Fibroblast of lung (primary cell): ENCODE measurements at regions not wholly inside any gene's neighbourhood (a gene's known extent, or its start where the extent isn't known, plus 50 kb on each side); places are given as distances from the start of the nearest gene placed in this dataset.
A peak's percentile ranks its signal among the peaks of the same experiment; 100 is the strongest.

Source experiments
- DNase-seq, 2 donors: peaks; one replicate each; pipeline versions ENCODE4 v3.0.0 to v3.0.0-alpha.2; 2010; ENCODE audit warnings: low read depth in 2 of 2
- H2AFZ ChIP-seq: 2 replicates; pipeline ENCODE4 v1.5.1; 2012; ENCODE audit warnings: low read length, control low read depth, inconsistent platforms
- H3K27ac ChIP-seq: 2 replicates; pipeline ENCODE4 v1.5.1; 2011; ENCODE audit warnings: low read length, control low read depth; ENCODE audit not compliant: insufficient read depth
- H3K27me3 ChIP-seq: 2 replicates; pipeline ENCODE4 v1.5.1; 2011; ENCODE audit warnings: mild to moderate bottlenecking, low read length; ENCODE audit not compliant: control insufficient read depth, insufficient read depth
- H3K36me3 ChIP-seq: 2 replicates; pipeline ENCODE4 v1.5.1; 2011; ENCODE audit warnings: low read length; ENCODE audit not compliant: control insufficient read depth, insufficient read depth
- H3K4me1 ChIP-seq: 2 replicates; pipeline ENCODE4 v1.5.1; 2011; ENCODE audit warnings: low read length; ENCODE audit not compliant: control insufficient read depth, insufficient read depth; ENCODE audit errors: extremely low read depth
- H3K4me2 ChIP-seq: 2 replicates; pipeline ENCODE4 v1.5.1; 2011; ENCODE audit warnings: low read length, control low read depth; ENCODE audit not compliant: insufficient read depth; ENCODE audit errors: extremely low read depth
- H3K4me3 ChIP-seq, 4 experiments: fragments of 200-600 bp in 1 of 4; sonication (generic) in 1 of 4; replicated peaks in 1 of 4; 2 replicates each; pipeline ENCODE4 v1.5.1; 2011 to 2016; ENCODE audit warnings: low read length in 4 of 4, low read depth in 3 of 4, mild to moderate bottlenecking in 3 of 4, control low read depth in 2 of 4, inconsistent platforms in 1 of 4, mixed read lengths in 1 of 4; ENCODE audit not compliant: insufficient read depth in 1 of 4; ENCODE audit errors: control extremely low read depth in 1 of 4
- H3K79me2 ChIP-seq: 2 replicates; pipeline ENCODE4 v1.5.1; 2012; ENCODE audit warnings: mild to moderate bottlenecking, low read length, inconsistent platforms; ENCODE audit not compliant: control insufficient read depth, insufficient read depth
- H3K9ac ChIP-seq: 2 replicates; pipeline ENCODE4 v1.5.1; 2011; ENCODE audit warnings: mild to moderate bottlenecking, low read length, control low read depth; ENCODE audit not compliant: insufficient read depth
- H3K9me3 ChIP-seq: 2 replicates; pipeline ENCODE4 v1.5.1; 2012; ENCODE audit warnings: low read depth, low read length; ENCODE audit not compliant: control insufficient read depth, insufficient read depth
- H4K20me1 ChIP-seq: 2 replicates; pipeline ENCODE4 v1.5.1; 2011; ENCODE audit warnings: low read length; ENCODE audit not compliant: control insufficient read depth, insufficient read depth; ENCODE audit errors: extremely low read depth
- CTCF ChIP-seq, 2 donors: IDR thresholded peaks in 1 of 2; conservative IDR thresholded peaks in 1 of 2; 1 replicate in 1 of 2; 2 replicates in 1 of 2; pipeline ENCODE4 v1.5.1; 2011 to 2012; ENCODE audit warnings: low read length in 2 of 2, control low read depth in 1 of 2, inconsistent platforms in 1 of 2, low read depth in 1 of 2, mild to moderate bottlenecking in 1 of 2
- EZH2 ChIP-seq: IDR thresholded peaks from 2 replicates; pipeline ENCODE4 v1.5.1; 2012; ENCODE audit warnings: low read length, control low read depth, mild to moderate bottlenecking; ENCODE audit errors: missing control alignments

DNA sequence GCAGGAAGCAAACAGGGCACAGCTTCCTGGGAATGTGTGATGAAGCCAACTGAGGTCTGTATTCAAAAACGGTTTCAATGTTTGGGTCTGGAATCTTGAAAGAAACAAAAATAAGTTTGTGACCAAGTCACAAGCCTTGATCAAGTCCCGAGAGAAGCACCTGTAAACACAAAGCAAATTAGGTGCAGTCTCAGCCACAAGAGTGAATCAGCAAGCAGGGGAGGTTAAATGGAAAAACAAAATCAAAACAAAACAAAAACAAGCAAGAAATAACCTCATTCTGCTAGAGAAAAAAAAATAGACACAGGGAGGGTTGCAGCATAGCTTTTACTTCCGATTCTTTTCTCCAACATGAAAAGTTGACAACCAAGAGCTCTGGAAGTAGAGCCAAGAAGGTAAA, 201.7 kb downstream of the CLIC5 start:
- DNase-seq = no peak
- TF ChIP-seq EZH2 (no peak), CTCF (conservative IDR thresholded peaks at IDR 0.05 in 1 of 2, IDR thresholded peaks at IDR 0.05 in 1 of 2; ENCODE audit: low read depth in 1 of 2, low read length in 2 of 2) (no peak)
- no peak overlapping the region for H3K4me3 ChIP-seq
- H3K9me3 ChIP-seq = no peaks in the 10 kb centered on the region
- no peak overlapping the region for H2AFZ ChIP-seq
- no peaks in the 10 kb centered on the region for H3K79me2 ChIP-seq
- H3K4me2 ChIP-seq = no peak overlapping the region
- H3K36me3 ChIP-seq = no peaks in the 10 kb centered on the region
- H3K4me1 ChIP-seq = no peaks in the 10 kb centered on the region
- H3K9ac ChIP-seq = no peak overlapping the region
- H4K20me1 ChIP-seq = no peaks in the 10 kb centered on the region
- no peak overlapping the region for H3K27ac ChIP-seq
- H3K27me3 ChIP-seq = no peaks in the 10 kb centered on the region

- H3K9me3 ChIP-seq = no peaks in the 10 kb centered on the region
- H3K4me3 ChIP-seq = no peak overlapping the region
- H2AFZ ChIP-seq = no peak overlapping the region
- no peak overlapping the region for H3K9ac ChIP-seq
- no peaks in the 10 kb centered on the region for H3K36me3 ChIP-seq
- no peaks in the 10 kb centered on the region for H3K79me2 ChIP-seq
- no peak for TF ChIP-seq EZH2
- TF ChIP-seq CTCF (conservative IDR thresholded peaks at IDR 0.05 in 1 of 2, IDR thresholded peaks at IDR 0.05 in 1 of 2; ENCODE audit: low read depth in 1 of 2, low read length in 2 of 2) = no peak
- peak; percentile 62 to 66 for DNase-seq
- H4K20me1 ChIP-seq = no peaks in the 10 kb centered on the region
- no peaks in the 10 kb centered on the region for H3K4me1 ChIP-seq
- no peak overlapping the region for H3K27ac ChIP-seq
- H3K4me2 ChIP-seq = no peak overlapping the region
- H3K27me3 ChIP-seq = peaks cover 3% of the 10 kb centered on the region
These were observed 202.7 kb downstream of the CLIC5 start for GRCh38 chr6:45812922-45813321.

- Histone ChIP-seq H3K27ac (no peak overlapping the region), H3K79me2 (no peaks in the 10 kb centered on the region), H3K9ac (no peak overlapping the region), H3K36me3 (no peaks in the 10 kb centered on the region), H3K4me2 (no peak overlapping the region), H3K4me1 (no peaks in the 10 kb centered on the region), H3K27me3 (peaks cover 6% of the 10 kb centered on the region), H2AFZ (no peak overlapping the region), H4K20me1 (no peaks in the 10 kb centered on the region), H3K4me3 (no peak overlapping the region), H3K9me3 (no peaks in the 10 kb centered on the region)
- TF ChIP-seq CTCF (conservative IDR thresholded peaks at IDR 0.05 in 1 of 2, IDR thresholded peaks at IDR 0.05 in 1 of 2; ENCODE audit: low read depth in 1 of 2, low read length in 2 of 2) = no peak
- TF ChIP-seq EZH2 = no peak
- no peak for DNase-seq
These were observed 206.7 kb downstream of the CLIC5 start for GRCh38 chr6:45808917-45809316.
